Osteoblast (primary cell): ENCODE measurements at regions not wholly inside any gene's neighbourhood (a gene's known extent, or its start where the extent isn't known, plus 50 kb on each side); places are given as distances from the start of the nearest gene placed in this dataset.

Experiments used
- DNase-seq: peaks from one replicate; pipeline ENCODE4 v3.0.0; 2011; ENCODE audit warnings: low spot score, mixed read lengths; ENCODE audit not compliant: insufficient read length; ENCODE audit errors: missing footprints
- H2AFZ ChIP-seq: 2 replicates; pipeline ENCODE4 v1.6.0; 2011; ENCODE audit warnings: mild to moderate bottlenecking, low read length
- H3K27ac ChIP-seq: 2 replicates; pipeline ENCODE4 v1.5.1; 2011; ENCODE audit warnings: mild to moderate bottlenecking, low read depth, low read length, moderate library complexity
- H3K27me3 ChIP-seq: 2 replicates; pipeline ENCODE4 v1.6.0; 2012; ENCODE audit warnings: mild to moderate bottlenecking, control low read depth, inconsistent platforms, low read length, moderate library complexity; ENCODE audit not compliant: insufficient read depth
- H3K36me3 ChIP-seq: 2 replicates; pipeline ENCODE4 v1.5.1; 2011; ENCODE audit warnings: mild to moderate bottlenecking, low read length, control low read depth, moderate library complexity; ENCODE audit not compliant: insufficient read depth
- H3K4me1 ChIP-seq: 2 replicates; pipeline ENCODE4 v1.5.1; 2011; ENCODE audit warnings: mild to moderate bottlenecking, low read length, control low read depth, moderate library complexity; ENCODE audit not compliant: insufficient read depth
- H3K4me2 ChIP-seq: 2 replicates; pipeline ENCODE4 v1.6.0; 2011; ENCODE audit warnings: mild to moderate bottlenecking, low read length; ENCODE audit not compliant: insufficient read depth
- H3K4me3 ChIP-seq: fragments of 200-600 bp; sonication (generic); 3 replicates; pipeline ENCODE4 v1.5.1; 2012; ENCODE audit warnings: mild to moderate bottlenecking, low read length, inconsistent platforms; ENCODE audit not compliant: insufficient read depth
- H3K79me2 ChIP-seq: 2 replicates; pipeline ENCODE4 v1.6.0; 2012; ENCODE audit warnings: mild to moderate bottlenecking, low read length, control low read depth, inconsistent platforms; ENCODE audit not compliant: insufficient read depth
- H3K9me3 ChIP-seq: 2 replicates; pipeline ENCODE4 v1.5.1; 2011; ENCODE audit warnings: low read depth, low read length, control low read depth
- H4K20me1 ChIP-seq: 2 replicates; pipeline ENCODE4 v1.6.0; 2012; ENCODE audit warnings: mild to moderate bottlenecking, low read length, control low read depth; ENCODE audit not compliant: insufficient read depth
- TF ChIP-seq, protein P1 (sequence below): IDR thresholded peaks from 2 replicates; pipeline ENCODE4 v1.5.1; 2011; ENCODE audit warnings: mild to moderate bottlenecking, low read depth, low read length, moderate library complexity; ENCODE audit errors: extremely low read depth

DNA sequence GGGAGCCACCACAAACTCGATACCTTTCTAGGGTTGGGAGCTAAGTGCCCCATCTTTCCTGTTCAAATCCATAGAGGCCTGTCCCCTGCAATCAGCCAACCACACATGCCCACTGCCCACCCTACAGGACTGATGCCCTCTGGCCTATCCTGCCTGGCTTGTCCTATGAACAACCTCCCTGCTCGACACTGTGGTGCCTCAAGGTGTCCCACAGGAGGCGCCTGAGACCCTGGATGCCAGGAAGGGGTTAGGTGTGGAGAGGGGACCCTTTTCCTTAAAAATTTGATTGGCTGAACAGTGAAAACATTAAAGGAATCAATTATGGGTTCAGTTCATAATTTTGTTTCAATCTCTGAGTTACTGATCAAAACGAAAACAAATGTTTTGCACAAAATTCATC, 97.3 kb upstream of the FZD10 start:
- no peaks in the 10 kb centered on the region for H3K4me1 ChIP-seq
- peaks cover 4% of the 10 kb centered on the region for H3K9me3 ChIP-seq
- no peaks in the 10 kb centered on the region for H3K79me2 ChIP-seq
- H3K36me3 ChIP-seq = no peaks in the 10 kb centered on the region
- TF ChIP-seq, protein P1, sequence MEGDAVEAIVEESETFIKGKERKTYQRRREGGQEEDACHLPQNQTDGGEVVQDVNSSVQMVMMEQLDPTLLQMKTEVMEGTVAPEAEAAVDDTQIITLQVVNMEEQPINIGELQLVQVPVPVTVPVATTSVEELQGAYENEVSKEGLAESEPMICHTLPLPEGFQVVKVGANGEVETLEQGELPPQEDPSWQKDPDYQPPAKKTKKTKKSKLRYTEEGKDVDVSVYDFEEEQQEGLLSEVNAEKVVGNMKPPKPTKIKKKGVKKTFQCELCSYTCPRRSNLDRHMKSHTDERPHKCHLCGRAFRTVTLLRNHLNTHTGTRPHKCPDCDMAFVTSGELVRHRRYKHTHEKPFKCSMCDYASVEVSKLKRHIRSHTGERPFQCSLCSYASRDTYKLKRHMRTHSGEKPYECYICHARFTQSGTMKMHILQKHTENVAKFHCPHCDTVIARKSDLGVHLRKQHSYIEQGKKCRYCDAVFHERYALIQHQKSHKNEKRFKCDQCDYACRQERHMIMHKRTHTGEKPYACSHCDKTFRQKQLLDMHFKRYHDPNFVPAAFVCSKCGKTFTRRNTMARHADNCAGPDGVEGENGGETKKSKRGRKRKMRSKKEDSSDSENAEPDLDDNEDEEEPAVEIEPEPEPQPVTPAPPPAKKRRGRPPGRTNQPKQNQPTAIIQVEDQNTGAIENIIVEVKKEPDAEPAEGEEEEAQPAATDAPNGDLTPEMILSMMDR = no peak
- H2AFZ ChIP-seq = no peak overlapping the region
- DNase-seq = no peak
- no peak overlapping the region for H3K4me2 ChIP-seq
- H3K27ac ChIP-seq = no peak overlapping the region
- no peaks in the 10 kb centered on the region for H4K20me1 ChIP-seq
- no peaks in the 10 kb centered on the region for H3K27me3 ChIP-seq
- no peak overlapping the region for H3K4me3 ChIP-seq

DNA sequence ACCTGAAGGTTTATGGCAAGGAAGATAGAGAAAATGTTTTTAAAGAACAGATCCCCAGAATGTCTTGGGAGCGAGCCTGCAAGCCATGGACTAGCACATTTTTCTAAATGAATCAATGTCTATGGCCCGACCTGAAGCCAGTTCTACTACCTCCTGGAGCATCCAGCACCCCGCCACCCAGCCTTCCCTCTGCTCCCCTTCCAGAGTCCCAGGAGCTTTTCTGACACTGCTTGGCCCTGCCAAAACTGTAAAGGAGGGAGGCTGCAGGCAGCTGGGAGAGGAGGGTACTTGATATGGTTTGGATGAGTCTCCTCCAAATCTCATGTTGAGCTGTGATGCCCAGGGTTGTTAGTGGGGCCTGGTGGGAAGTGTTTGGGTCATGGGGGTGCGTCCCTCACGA, 95.5 kb upstream of the FZD10 start:
- Histone ChIP-seq H3K9me3 (peaks cover 4% of the 10 kb centered on the region), H3K4me2 (no peak overlapping the region), H3K27me3 (no peaks in the 10 kb centered on the region), H3K79me2 (no peaks in the 10 kb centered on the region), H2AFZ (no peak overlapping the region), H3K27ac (no peak overlapping the region), H3K4me3 (no peak overlapping the region), H4K20me1 (no peaks in the 10 kb centered on the region), H3K36me3 (no peaks in the 10 kb centered on the region), H3K4me1 (no peaks in the 10 kb centered on the region)
- TF ChIP-seq, protein P1 = no peak
- DNase-seq = no peak

DNA sequence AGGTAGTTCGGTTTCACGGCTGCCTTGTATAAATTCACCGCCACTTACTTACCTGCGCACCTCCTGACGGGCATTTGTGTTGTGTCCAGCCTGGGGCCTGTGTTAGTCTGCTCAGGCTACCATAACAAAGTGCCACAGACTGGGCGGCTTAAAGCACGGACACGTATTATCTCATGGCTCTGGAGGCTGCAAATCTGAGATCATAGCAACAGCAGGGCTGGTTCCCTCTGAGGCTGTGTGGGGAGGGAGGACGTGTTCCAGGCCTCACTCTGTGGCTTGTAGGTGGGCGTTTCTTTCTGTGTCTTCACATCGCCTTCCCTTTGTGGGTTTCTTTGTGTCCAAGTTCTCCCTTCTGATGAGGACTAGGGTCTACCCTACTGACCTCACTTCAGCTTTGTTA, 93.5 kb upstream of the FZD10 start:
- no peaks in the 10 kb centered on the region for H3K27me3 ChIP-seq
- H3K79me2 ChIP-seq = no peaks in the 10 kb centered on the region
- no peak overlapping the region for H3K4me3 ChIP-seq
- peaks cover 4% of the 10 kb centered on the region for H3K9me3 ChIP-seq
- H2AFZ ChIP-seq = no peak overlapping the region
- no peak overlapping the region for H3K4me2 ChIP-seq
- no peaks in the 10 kb centered on the region for H4K20me1 ChIP-seq
- no peak for DNase-seq
- H3K4me1 ChIP-seq = no peaks in the 10 kb centered on the region
- no peaks in the 10 kb centered on the region for H3K36me3 ChIP-seq
- TF ChIP-seq, protein P1 = no peak
- no peak overlapping the region for H3K27ac ChIP-seq

DNA sequence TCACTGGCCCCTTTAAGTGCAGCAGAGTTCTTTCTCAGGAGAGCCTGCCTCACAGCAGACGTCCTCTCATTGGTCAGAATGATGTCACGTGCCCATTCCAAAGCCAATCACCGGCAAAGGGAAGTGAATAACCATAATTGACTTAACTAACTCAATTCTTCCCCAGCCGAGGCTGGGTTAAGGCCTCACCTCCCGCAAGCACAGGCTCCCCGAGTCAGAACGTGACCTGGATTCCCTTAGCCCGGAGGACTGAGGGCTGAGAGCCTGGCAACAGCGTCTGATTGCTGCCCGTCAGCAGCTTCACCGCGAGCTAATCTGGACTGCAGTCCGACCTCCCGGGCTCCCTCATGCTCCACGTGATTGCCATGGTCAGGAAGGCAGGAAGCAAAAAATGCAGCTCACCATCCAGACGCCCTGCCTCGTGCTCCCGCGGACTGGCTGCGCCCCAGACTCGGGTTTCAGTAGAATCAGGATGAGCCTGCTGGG, 92.1 kb upstream of the FZD10 start:
- H3K27me3 ChIP-seq = no peaks in the 10 kb centered on the region
- peaks cover 4% of the 10 kb centered on the region for H3K9me3 ChIP-seq
- H3K4me2 ChIP-seq = no peak overlapping the region
- H3K27ac ChIP-seq = no peak overlapping the region
- TF ChIP-seq, protein P1 = no peak
- no peaks in the 10 kb centered on the region for H3K36me3 ChIP-seq
- H3K4me1 ChIP-seq = no peaks in the 10 kb centered on the region
- H2AFZ ChIP-seq = no peak overlapping the region
- H3K4me3 ChIP-seq = no peak overlapping the region
- DNase-seq = no peak
- no peaks in the 10 kb centered on the region for H4K20me1 ChIP-seq
- no peaks in the 10 kb centered on the region for H3K79me2 ChIP-seq
